ENCODE measurements at regions not wholly inside any gene's neighbourhood (a gene's known extent, or its start where the extent isn't known, plus 50 kb on each side); places are given as distances from the start of the nearest gene placed in this dataset.
"Not testable (repeated sequence)": the region's sequence is repeated elsewhere in the genome, so short reads cannot be mapped to it uniquely, and the experiment has no call there.

GRCh38 chrX:152507168-152507567, 56.1 kb upstream of the GABRA3 start:
- H3K27me3 ChIP-seq (ENCODE audit: insufficient read depth, low read depth); H4K20me1 ChIP-seq (ENCODE audit: insufficient read depth); H3K4me3 ChIP-seq; DNase-seq; H3K36me3 ChIP-seq (ENCODE audit: low read depth); H3K27ac ChIP-seq; CTCF ChIA-PET; H3K4me2 ChIP-seq; H3K9me2 ChIP-seq (ENCODE audit: insufficient read depth); H3K4me1 ChIP-seq (replicated peaks; ENCODE audit: insufficient read depth); H3F3A ChIP-seq (ENCODE audit: insufficient read depth, low read depth); BruUV-seq (replicated peaks); H2AFZ ChIP-seq; H3K79me2 ChIP-seq (ENCODE audit: low read depth); intact Hi-C loops (cut with micrococcal nuclease; ENCODE audit: unreplicated experiment); POLR2A ChIA-PET (ENCODE audit: unreplicated experiment): not testable (repeated sequence)
- H3K9me3 ChIP-seq (ENCODE audit: insufficient read depth, low read depth), result peaks cover 10% of the 10 kb centered on the region; the same call in 1 of the 2 replicates

GRCh38 chrX:152520653-152521052, 69.5 kb upstream of the GABRA3 start:
- H3F3A ChIP-seq (ENCODE audit: insufficient read depth, low read depth), result no peaks in the 10 kb centered on the region
- POLR2A ChIA-PET (ENCODE audit: unreplicated experiment), result no interaction called here
- no peak overlapping the region for H3K27ac ChIP-seq
- H3K79me2 ChIP-seq (ENCODE audit: low read depth), result no peaks in the 10 kb centered on the region
- no peaks in the 10 kb centered on the region for H3K9me2 ChIP-seq (ENCODE audit: insufficient read depth)
- intact Hi-C loops (cut with micrococcal nuclease; ENCODE audit: unreplicated experiment), result no loop called here
- no peak overlapping the region for H3K4me3 ChIP-seq
- no peaks in the 10 kb centered on the region; the same call in 1 of the 2 replicates for H4K20me1 ChIP-seq (ENCODE audit: insufficient read depth)
- no peaks in the 10 kb centered on the region for H3K4me1 ChIP-seq (replicated peaks; ENCODE audit: insufficient read depth)
- H2AFZ ChIP-seq, result no peak overlapping the region
- H3K9me3 ChIP-seq (ENCODE audit: insufficient read depth, low read depth), result peaks cover 4% of the 10 kb centered on the region; the same call in 1 of the 2 replicates
- H3K36me3 ChIP-seq (ENCODE audit: low read depth), result no peaks in the 10 kb centered on the region
- TF ChIP-seq EZH2 (IDR thresholded peaks at IDR 0.05; ENCODE audit: low read depth), result no peak
- no peak for TF ChIP-seq CTCF (conservative IDR thresholded peaks at IDR 0.05)
- H3K4me2 ChIP-seq, result no peak overlapping the region
- H3K27me3 ChIP-seq (ENCODE audit: insufficient read depth, low read depth), result no peaks in the 10 kb centered on the region
- BruUV-seq (replicated peaks), result no TSS peak
- CTCF ChIA-PET, result no interaction called here
- DNase-seq, result no peak

- Histone ChIP-seq H3K4me2 (no peak overlapping the region), H2AFZ (no peak overlapping the region), H3K4me3 (no peak overlapping the region), H3K4me1 (replicated peaks; ENCODE audit: insufficient read depth) (no peaks in the 10 kb centered on the region), H4K20me1 (ENCODE audit: insufficient read depth) (no peaks in the 10 kb centered on the region), H3K36me3 (ENCODE audit: low read depth) (no peaks in the 10 kb centered on the region), H3F3A (ENCODE audit: insufficient read depth, low read depth) (no peaks in the 10 kb centered on the region), H3K27ac (no peak overlapping the region), H3K27me3 (ENCODE audit: insufficient read depth, low read depth) (no peaks in the 10 kb centered on the region), H3K9me3 (ENCODE audit: insufficient read depth, low read depth) (peaks cover 14% of the 10 kb centered on the region; the same call in 1 of the 2 replicates), H3K9me2 (ENCODE audit: insufficient read depth) (no peaks in the 10 kb centered on the region), H3K79me2 (ENCODE audit: low read depth) (no peaks in the 10 kb centered on the region)
- no peak for TF ChIP-seq EZH2 (IDR thresholded peaks at IDR 0.05; ENCODE audit: low read depth)
- no peak for TF ChIP-seq CTCF (conservative IDR thresholded peaks at IDR 0.05)
- intact Hi-C loops (cut with micrococcal nuclease; ENCODE audit: unreplicated experiment), result no loop called here
- CTCF ChIA-PET, result no interaction called here
- BruUV-seq (replicated peaks), result no TSS peak
- DNase-seq, result no peak
- POLR2A ChIA-PET (ENCODE audit: unreplicated experiment), result no interaction called here
These were observed 77.1 kb upstream of the GABRA3 start for GRCh38 chrX:152528193-152528592.

- H3F3A ChIP-seq (ENCODE audit: insufficient read depth, low read depth), result no peaks in the 10 kb centered on the region
- intact Hi-C loops (cut with micrococcal nuclease; ENCODE audit: unreplicated experiment), result no loop called here
These were observed 79.9 kb upstream of the GABRA3 start for GRCh38 chrX:152530967-152531366.

More at GRCh38 chrX:152530967-152531366, 79.9 kb upstream of the GABRA3 start:
- ChIA-PET POLR2A (ENCODE audit: unreplicated experiment) (no interaction called here), CTCF (no interaction called here)
- no peak for TF ChIP-seq CTCF (conservative IDR thresholded peaks at IDR 0.05)
- TF ChIP-seq EZH2 (IDR thresholded peaks at IDR 0.05; ENCODE audit: low read depth), result no peak
- no peaks in the 10 kb centered on the region for H4K20me1 ChIP-seq (ENCODE audit: insufficient read depth)
- H3K27me3 ChIP-seq (ENCODE audit: insufficient read depth, low read depth), result no peaks in the 10 kb centered on the region
- DNase-seq, result no peak
- H3K36me3 ChIP-seq (ENCODE audit: low read depth), result no peaks in the 10 kb centered on the region
- H3K79me2 ChIP-seq (ENCODE audit: low read depth), result no peaks in the 10 kb centered on the region
- no peak overlapping the region for H3K4me2 ChIP-seq
- no peaks in the 10 kb centered on the region for H3K4me1 ChIP-seq (replicated peaks; ENCODE audit: insufficient read depth)
- H3K4me3 ChIP-seq, result no peak overlapping the region
- H3K9me2 ChIP-seq (ENCODE audit: insufficient read depth), result no peaks in the 10 kb centered on the region
- H3K9me3 ChIP-seq (ENCODE audit: insufficient read depth, low read depth), result peaks cover 14% of the 10 kb centered on the region; the same call in 1 of the 2 replicates
- BruUV-seq (replicated peaks), result no TSS peak
- H2AFZ ChIP-seq, result no peak overlapping the region
- no peak overlapping the region for H3K27ac ChIP-seq

All from PC-9 (cell line).